Cardiac muscle cell (in vitro differentiated cells and primary cell): ENCODE measurements at regions not wholly inside any gene's neighbourhood (a gene's known extent, or its start where the extent isn't known, plus 50 kb on each side); places are given as distances from the start of the nearest gene placed in this dataset.

Experiments
- DNase-seq, 2 donors: peaks; one replicate each; pipeline versions ENCODE4 v3.0.0 to v3.0.0-alpha.2; 2010 to 2017; ENCODE audit warnings: low read depth in 1 of 2, low spot score in 1 of 2
- H3K27ac ChIP-seq: fragments of 200-600 bp; sonication (generic); 2 replicates; pipeline ENCODE4 v1.5.1; 2016
- H3K27me3 ChIP-seq: fragments of 200-600 bp; sonication (generic); 2 replicates; pipeline ENCODE4 v1.6.0; 2016; ENCODE audit warnings: control low read depth
- H3K36me3 ChIP-seq: fragments of 200-600 bp; sonication (generic); 2 replicates; pipeline ENCODE4 v1.5.1; 2016; ENCODE audit warnings: control low read depth
- H3K4me1 ChIP-seq: fragments of 200-600 bp; sonication (generic); 2 replicates; pipeline ENCODE4 v1.8.1; 2017; ENCODE audit warnings: low read depth, mild to moderate bottlenecking, mixed run types
- H3K4me3 ChIP-seq: fragments of 200-600 bp; sonication (generic); 2 replicates; pipeline ENCODE4 v1.5.1; 2016; ENCODE audit warnings: mild to moderate bottlenecking
- H3K9me3 ChIP-seq: fragments of 200-600 bp; sonication (generic); 2 replicates; pipeline ENCODE4 v1.5.1; 2017; ENCODE audit warnings: low read depth, mild to moderate bottlenecking, control low read depth
- CTCF ChIP-seq: IDR thresholded peaks from 2 replicates; pipeline ENCODE4 v1.5.1; 2012; ENCODE audit warnings: low read depth, mild to moderate bottlenecking, low read length

- no peaks in the 10 kb centered on the region for H3K27me3 ChIP-seq
- no peaks in the 10 kb centered on the region for H3K9me3 ChIP-seq
- H3K36me3 ChIP-seq = no peaks in the 10 kb centered on the region
- TF ChIP-seq CTCF = no peak
- no peak overlapping the region for H3K27ac ChIP-seq
- no peaks in the 10 kb centered on the region for H3K4me1 ChIP-seq
- DNase-seq = no peak
- H3K4me3 ChIP-seq = no peak overlapping the region
These were observed 246.9 kb upstream of the PRR20A start for GRCh38 chr13:56893843-56894242.

- Histone ChIP-seq H3K9me3 (no peaks in the 10 kb centered on the region), H3K4me3 (no peak overlapping the region), H3K27me3 (no peaks in the 10 kb centered on the region), H3K27ac (no peak overlapping the region), H3K36me3 (no peaks in the 10 kb centered on the region), H3K4me1 (no peaks in the 10 kb centered on the region)
- no peak for DNase-seq
- no peak for TF ChIP-seq CTCF
These were observed 240.0 kb upstream of the PRR20A start for GRCh38 chr13:56900549-56901279.

GRCh38 chr13:56902276-56902675, 238.4 kb upstream of the PRR20A start:
- no peak for TF ChIP-seq CTCF
- no peak overlapping the region for H3K27ac ChIP-seq
- no peaks in the 10 kb centered on the region for H3K36me3 ChIP-seq
- H3K27me3 ChIP-seq = no peaks in the 10 kb centered on the region
- H3K4me1 ChIP-seq = no peaks in the 10 kb centered on the region
- no peak overlapping the region for H3K4me3 ChIP-seq
- no peaks in the 10 kb centered on the region for H3K9me3 ChIP-seq
- no peak for DNase-seq

- no peaks in the 10 kb centered on the region for H3K4me1 ChIP-seq
- H3K36me3 ChIP-seq = no peaks in the 10 kb centered on the region
- no peaks in the 10 kb centered on the region for H3K27me3 ChIP-seq
- no peak overlapping the region for H3K4me3 ChIP-seq
- DNase-seq = no peak
- no peak overlapping the region for H3K27ac ChIP-seq
- H3K9me3 ChIP-seq = no peaks in the 10 kb centered on the region
- TF ChIP-seq CTCF = no peak
These were observed 236.9 kb upstream of the PRR20A start for GRCh38 chr13:56903710-56904282.

GRCh38 chr13:56906909-56907308, 233.8 kb upstream of the PRR20A start:
- no peak overlapping the region for H3K27ac ChIP-seq

More at GRCh38 chr13:56906909-56907308, 233.8 kb upstream of the PRR20A start:
- Histone ChIP-seq H3K4me1 (no peaks in the 10 kb centered on the region), H3K9me3 (no peaks in the 10 kb centered on the region), H3K36me3 (no peaks in the 10 kb centered on the region), H3K27me3 (no peaks in the 10 kb centered on the region), H3K4me3 (no peak overlapping the region)
- no peak for DNase-seq
- TF ChIP-seq CTCF = no peak
